Medulla oblongata (tissue), 1 donor: ENCODE measurements at regions not wholly inside any gene's neighbourhood (a gene's known extent, or its start where the extent isn't known, plus 50 kb on each side); places are given as distances from the start of the nearest gene placed in this dataset.
"Not testable (repeated sequence)": the region's sequence is repeated elsewhere in the genome, so short reads cannot be mapped to it uniquely, and the experiment has no call there.

ENCODE experiments used
- DNase-seq: peaks from one replicate; pipeline ENCODE4 v3.0.0-alpha.2; 2015; ENCODE audit errors: extremely low spot score

DNA sequence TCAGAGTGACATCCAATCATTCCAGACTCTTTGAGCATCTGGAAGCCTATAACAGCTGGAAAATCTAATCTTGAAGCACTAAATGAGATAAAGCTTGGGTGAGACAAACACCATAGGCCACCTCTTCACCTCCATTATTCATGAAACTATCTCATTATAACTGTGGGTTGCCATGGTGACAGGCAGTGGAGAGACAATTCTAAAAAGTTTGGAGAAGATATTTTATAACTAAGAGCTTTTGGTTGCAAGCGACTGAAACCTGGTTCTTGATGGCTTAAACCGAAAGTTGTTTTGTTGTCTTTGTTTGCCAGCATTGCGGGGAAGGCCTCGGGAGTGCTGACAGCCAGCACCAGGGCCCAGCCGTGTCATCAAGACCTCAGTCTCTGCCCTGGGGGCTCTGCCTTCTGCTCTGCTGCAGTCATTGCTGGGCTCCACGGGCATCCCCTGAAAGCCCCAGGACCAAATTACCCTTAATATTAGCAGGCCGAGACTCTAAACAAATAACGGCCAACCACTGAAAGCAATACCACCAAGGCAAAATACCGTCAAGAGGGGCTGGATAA is 353.6 kb upstream of the SFSWAP start:
- DNase-seq = no peak

DNA sequence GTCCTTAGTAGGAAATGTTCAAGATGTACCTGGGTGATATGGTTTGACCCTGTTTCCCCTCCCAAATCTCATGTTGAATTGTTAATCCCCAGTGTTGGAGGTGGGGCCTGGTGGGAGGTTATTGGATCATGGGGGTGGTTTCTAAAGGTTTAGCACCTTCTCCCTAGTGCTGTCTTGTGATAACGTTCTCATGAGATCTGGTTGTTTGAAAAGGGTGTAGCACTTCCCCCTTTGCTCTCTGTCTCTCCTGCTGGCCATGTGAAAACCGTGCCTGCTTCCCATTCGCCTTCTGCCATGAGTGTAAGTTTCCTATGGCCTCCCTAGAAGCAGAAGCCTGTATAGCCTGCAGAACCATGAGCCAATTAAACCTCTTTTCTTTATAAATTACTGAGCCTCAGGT is 353.0 kb upstream of the SFSWAP start:
- no peak for DNase-seq

DNA sequence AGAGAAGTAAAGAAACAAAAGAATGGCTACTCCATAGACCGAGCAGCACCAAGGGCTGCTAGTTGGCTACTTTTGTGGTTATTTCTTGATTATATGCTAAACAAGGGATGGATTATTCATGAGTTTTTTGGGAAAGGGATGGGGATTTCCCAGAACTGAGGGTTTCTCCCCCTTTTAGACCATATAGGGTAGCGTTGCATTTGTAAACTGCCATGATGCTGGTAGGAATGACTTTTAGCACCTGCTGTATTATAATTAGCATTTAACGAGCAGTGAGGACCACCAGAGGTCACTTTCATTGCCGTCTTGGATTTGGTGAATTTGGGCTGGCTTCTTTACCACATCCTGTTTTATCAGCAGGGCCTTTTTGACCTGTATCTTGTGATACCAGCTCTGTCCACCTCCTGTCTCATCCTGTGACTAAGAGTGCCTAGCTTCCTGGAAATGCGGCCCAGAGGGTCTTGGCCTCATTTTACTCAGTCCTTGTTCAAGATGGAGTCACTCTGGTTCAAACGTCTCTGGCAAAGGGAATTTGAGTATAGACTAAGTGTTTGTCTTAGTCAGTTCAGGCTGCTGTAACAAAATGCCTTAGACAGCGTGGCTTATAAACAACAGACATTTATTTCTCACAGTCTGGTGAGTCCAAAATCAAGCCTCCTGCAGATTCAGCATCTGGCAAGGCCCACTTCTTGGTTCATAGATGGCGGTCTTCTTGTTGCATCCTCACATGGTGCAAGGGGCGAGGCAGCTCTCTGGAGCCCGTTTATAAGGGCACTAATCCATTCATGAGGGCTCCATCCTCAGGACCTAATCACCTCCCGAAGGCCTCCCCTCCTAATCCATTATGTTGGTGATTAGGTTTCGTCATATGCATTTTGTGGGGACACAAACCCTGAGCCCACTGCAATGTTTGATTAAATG is 348.3 kb upstream of the SFSWAP start:
- no peak for DNase-seq

DNA sequence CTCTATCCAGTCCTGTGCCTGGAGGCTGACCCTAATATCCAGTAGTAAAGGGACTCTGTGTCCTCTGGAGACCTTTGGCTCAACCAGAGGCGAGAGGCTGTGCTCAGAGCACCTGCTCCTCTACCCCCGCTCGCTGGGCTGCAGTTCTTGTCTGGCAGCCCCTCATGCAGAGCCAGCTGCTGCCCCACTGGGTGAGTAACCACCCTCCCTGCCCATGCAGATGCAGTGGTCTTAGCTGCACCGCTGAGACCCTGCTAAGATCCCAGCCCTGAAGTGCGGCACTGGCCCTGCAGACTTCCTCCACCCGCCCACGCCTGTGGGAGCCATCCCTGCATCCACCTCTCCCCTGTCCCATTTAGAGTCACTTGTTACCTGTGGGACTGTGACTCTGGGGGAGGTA is 347.5 kb upstream of the SFSWAP start:
- no peak for DNase-seq

DNA sequence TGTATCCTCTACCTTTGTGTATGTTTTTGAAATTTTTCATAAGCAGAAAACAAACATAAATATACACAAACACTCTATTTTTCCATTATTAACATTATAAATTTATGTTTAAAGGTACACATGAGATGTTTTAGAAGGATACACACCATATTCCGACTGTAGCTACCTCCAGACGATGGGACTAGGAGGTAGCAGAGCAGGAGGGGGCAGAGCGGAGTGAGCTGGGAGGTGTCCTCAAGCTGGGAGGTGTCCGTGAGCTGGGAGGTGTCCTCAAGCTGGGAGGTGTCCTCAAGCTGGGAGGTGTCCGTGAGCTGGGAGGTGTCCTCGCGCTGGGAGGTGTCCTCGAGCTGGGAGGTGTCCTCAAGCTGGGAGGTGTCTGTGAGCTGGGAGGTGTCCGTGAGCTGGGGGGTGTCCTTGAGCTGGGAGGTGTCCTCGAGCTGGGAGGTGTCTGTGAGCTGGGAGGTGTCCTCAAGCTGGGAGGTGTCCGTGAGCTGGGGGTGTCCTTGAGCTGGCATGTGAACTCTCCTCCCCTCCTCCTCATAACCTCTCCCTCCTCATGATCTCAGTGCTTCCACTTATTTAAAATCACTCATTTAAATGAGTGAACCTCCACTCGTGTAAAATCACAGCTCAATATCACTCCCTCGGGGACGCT is 346.9 kb upstream of the SFSWAP start:
- DNase-seq = no peak

DNA sequence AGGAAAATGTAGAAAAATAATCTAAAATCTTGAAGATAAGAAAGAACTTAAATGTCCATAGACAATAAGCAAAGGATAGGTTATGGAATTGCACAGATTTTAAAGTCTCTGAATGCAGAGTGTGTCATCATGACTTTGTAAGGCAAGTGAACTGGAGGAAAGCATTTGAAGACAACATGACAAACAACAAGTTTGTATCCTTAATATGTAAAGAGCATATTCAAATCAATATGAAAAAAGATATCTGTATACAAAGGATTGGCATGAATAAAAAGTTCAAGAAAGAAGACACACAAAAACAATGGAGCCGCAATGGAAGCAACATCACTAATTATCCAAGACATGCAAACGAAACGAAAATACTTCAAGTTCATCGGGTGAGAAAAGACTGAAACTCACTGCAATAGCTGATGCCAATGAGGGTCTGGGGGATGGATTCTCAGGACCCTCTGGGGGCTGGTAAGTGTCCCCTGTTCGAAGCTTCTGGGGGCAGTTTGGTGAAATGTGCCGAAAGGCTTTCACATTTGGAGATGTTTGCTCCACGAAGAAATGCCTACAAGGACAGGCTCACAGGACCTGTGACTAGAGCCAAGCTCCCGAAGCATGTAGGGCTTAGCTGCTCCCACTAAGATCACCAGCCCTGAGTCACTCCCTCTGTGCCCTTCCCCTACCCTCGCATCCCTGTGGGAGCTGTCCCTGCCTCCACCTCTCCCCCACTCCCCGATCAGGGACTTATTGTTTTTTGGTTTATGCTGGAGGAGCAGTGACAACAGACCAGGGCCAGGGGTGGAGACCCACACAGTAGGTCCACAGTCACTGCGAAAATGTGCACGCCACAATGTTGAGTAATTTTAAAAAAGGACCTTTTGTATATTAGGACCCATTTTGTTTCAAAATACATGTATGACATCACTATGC is 345.7 kb upstream of the SFSWAP start:
- DNase-seq = no peak

DNA sequence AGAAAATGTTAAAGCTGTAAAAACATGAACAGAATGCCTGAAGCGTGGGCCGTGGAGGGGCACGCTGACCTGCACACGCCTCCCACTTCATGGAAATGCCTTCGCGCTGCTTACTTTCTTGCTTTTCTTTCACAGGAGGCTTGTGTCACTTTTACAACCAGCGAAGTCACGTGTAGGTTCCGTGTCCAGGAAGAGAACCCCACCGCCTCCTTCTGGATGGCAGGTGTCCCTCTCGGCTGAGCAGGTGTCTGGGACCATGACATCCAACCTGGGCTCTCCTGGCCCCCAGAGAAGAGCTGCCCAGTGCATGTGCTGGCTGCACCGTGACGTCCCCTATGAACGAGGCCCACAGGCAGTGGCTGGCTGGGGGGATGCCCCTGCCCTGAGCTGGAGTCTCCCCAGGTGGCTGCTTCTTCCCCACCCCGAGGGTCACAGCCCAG is 345.0 kb upstream of the SFSWAP start:
- no peak for DNase-seq

DNA sequence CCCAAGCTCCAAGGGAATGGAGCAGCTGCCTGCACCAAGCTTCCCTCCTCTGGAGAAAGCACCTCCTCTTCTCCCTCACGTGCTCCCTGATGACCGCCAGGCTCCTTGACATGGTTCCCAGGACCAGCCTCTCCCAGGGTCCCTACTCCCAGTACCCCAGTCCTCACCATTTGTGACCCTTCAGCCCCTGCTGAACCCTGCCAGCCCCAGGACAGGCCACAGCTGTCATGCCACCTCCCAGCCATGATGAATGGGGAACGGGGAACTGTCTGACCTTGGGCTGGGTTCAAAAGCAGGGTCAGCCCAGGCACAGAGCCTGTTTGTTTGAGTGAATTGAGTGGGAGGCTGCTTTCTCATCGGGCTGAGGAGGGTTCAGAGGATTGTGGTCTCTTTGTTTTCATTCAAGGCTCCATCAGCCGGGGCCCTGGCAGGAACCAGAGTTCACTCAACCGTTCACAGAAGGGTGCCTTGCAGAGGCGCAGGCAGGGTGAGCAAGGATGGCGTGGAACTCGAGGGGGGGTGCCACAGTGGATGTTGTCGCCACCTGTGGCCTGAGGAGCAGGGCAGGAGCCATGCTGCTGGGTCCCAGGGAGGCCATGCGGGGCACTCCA is 344.5 kb upstream of the SFSWAP start:
- DNase-seq = no peak

DNA sequence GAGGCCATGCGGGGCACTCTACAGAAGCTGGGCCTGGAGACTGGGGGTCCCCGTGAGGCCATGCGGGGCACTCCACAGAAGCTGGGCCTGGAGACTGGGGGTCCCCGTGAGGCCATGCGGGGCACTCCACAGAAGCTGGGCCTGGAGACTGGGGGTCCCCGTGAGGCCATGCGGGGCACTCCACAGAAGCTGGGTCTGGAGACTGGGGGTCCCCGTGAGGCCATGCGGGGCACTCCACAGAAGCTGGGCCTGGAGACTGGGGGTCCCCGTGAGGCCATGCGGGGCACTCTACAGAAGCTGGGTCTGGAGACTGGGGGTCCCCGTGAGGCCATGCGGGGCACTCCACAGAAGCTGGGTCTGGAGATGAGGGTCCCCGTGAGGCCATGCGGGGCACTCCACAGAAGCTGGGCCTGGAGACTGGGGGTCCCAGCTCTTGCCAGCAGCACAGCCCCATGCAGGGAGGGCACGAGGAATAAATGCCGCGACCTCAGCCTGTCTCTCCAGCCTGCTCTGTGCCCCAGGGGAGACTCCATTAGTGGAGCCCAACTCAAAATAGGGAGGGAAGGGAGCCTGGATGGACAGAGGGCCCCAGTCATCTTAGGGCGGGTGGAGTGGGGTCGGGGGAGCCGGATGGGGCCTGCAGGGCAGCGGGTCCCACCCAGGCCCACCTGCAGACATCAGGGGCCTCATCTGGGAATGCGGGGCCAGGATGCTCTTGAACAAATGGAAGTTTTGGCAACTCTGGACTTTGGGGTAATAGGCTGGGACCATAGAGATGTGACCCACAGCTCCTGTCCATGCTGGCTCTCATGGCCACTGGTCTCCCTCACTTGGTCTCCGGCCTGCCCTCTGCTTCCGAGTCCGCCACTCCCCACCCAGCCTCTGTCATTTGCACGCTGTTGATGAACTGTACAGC is 343.6 kb upstream of the SFSWAP start:
- DNase-seq = not testable (repeated sequence)

DNA sequence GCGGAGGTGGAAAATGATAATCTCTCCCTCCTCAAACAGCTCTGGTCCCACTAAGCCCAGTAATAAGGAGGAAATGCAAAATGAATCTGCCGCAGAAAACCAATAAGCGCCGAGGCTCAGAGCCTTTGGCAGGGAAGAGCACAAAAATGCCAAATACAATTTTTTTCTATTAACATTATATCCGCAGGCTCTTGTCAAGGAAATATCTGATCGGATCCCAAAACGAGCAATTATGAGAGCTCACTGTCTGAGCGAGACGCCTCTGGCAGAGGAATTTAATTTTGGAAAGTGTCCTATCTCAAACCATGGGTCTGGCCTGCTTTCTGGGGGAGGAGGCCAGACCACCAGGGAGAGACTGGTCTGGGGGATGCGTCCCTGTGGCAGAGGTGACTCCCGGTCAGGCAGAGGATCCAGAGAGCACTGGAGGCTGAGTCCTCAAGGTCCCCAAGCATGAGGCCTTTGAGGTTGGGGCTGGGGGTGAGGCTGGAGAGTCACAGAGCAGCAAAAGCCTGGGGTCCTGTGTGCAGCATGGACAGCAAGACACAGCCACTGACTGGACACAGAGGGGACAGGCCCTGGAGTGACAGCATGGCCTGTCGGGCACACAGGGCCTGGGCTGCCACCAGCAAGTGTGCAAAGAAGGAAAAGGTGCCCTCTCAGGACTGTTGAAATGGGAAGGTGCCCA is 342.8 kb upstream of the SFSWAP start:
- DNase-seq = no peak

DNA sequence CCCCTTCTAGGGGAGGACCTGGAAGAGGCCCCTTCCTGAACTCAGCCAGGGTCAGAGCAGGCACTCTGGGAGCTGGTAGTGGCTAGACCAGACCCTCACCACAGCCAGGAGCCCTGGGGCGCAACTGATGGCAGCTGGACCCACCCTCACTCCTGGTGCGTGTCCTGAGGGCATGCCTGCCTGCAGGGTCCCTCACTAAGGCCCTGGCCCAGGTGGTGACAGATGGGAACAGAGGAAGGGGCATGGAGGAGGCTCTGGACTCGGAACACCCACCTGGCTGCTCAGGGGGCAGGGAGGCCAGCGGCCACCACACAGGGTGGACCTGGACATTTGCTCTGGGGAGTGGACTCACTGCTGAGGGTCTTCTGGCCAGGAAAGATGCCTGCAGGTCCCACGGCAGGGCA is 342.2 kb upstream of the SFSWAP start:
- DNase-seq = no peak

DNA sequence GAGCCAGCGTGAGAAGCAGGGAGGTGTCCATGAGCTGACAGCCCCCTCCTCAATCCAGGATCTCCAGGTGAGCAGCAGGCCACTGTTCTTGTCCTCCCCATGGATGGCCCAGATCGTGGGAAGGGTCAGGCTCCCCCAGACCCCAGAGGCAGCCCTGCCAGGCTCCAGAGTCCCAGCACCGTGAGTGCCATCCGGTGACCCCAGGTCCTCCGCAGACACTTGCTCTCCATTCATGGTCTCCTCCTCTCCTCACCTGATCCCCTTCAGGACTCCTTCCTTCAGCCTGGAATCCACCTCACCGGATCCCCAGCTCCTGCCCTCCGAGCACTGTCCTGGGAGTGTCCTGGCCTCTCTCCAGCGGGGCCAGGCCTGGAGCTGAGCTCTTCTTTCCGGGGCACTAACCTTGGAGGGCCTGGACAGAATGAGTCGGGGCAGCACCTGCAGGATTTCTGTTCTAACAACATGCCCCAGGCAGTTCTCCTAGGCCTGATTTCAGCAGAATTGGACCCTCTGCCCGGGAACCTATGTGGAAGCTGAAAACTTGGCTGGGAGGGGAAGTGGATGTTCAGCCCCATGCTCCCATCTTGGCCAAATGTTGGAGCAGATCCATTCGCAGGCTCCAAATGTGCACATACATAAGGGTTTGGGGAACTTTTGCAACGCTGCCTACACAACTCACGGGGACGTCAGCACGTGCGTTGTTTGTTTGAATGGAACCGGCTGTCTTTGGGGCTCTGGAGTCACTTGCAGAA is 341.6 kb upstream of the SFSWAP start:
- no peak for DNase-seq

DNA sequence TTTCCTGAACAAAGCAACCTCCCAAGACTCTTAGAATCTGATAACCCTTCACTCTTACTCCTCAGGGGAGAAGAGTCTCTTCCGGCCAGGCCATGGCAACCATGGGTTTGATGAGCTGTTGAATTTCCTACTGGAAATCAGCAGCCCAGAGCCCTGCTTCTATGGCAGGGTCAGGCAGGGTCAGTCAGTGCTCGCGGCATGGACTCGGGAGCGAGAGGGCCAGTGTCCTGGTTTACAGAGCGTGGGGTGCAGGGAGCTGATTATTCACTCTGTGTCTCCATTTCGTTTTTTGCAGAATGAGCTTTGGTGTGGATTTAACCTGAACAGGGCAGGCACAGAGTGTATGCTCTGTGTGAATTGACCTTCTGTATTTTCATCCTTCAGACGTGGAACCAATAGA is 340.6 kb upstream of the SFSWAP start:
- DNase-seq = no peak

DNA sequence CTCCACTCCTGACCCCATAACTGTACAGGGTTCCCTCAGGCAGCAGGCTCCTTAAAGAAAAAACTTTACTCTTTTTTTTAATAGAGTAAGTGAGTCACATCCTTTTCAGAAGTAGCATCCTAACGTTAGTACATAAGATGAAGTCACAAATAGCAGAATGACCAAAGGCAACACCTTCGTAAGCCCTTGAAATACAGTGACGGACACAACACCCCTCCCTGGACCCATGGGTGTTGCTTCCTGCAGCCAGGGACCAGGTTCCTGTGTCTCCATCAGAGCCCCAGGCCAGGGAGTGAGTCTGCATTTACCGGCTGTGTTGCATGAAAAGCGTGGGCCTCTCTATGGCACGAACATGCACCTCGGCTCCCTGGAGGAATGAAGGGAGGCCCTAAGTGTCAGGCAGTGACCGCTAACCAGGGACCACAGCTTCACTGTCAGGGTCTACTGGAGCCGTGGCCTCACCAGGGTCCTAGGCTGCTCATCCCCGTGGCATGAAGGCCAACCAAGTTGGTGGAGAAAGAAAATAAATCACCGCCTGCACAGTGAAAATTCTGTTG is 340.0 kb upstream of the SFSWAP start:
- no peak for DNase-seq

DNA sequence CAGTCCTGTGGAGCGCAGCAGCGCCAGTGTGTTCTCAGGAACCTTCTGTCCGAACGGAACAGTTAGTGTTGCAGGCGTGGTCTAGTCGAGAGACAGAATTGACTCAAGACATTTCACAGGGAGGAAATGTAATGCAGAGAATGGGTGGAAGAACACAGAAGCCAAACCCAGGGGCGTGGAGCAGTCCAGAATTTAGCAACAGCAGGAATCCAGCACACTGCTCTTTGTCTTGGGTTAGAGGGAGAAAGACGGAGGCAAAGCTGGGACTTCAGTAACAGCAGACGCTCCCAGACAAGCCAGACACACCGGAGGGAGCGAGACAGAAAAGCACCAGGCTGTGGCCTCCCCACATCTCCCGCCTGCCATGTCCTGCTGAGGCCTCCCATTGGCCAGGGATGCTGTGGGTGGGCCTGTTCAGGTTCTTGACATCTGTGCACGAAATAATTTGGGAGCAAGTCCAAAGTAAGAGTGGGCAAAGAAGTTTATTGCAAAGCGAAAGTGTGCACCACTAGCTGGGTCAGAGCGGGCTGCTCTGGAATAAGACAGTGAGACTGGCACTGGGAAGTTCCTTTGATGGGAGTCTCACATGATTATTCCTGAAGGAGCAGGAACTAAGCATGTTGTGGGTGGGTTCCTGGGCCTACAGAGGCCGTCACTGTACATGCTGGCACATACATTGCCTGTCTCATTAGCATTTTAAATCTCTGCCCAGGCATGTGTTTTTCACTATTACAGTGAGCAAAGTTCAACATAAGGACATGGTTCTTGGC is 339.3 kb upstream of the SFSWAP start:
- no peak for DNase-seq

DNA sequence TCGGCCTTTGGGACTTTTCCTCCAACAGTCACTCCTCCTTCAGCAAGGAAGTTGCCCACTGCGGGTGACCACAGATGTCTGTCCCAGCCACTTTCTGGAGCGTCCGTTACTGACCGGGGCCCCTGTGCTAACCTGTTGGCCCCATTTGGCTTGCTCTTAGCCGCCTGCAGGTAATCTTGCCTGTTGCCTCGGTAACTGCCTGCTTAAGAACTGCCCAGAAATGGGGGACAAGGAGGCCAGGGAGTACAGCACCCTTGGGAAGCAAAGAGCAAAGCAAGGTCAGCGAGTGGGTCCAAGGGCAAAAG is 338.8 kb upstream of the SFSWAP start:
- no peak for DNase-seq

DNA sequence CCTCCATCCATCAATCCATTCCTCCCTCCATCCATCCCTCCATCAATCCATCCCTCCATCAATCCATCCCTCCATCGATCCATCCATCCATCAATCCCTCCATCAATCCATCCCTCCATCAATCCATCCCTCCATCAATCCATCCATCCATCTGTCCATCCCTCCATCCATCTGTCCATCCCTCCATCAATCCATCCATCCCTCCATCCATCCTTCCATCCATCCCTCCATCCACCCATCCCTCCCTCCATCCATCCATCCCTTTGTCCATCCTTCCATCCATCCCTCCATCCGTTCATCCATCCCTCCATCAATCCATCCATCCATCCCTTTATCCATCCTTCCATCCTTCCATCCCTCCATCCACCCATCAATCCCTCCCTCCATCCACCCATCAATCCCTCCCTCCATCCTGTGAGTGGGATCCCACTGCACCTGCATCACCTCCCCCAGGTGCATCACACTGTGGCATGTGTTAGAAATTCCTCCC is 338.1 kb upstream of the SFSWAP start:
- no peak for DNase-seq
